ENCODE measurements at regions not wholly inside any gene's neighbourhood (a gene's known extent, or its start where the extent isn't known, plus 50 kb on each side); places are given as distances from the start of the nearest gene placed in this dataset.

- Histone ChIP-seq H3K27me3 (no peaks in the 10 kb centered on the region), H3K27ac (no peak overlapping the region), H3K9me3 (no peaks in the 10 kb centered on the region), H3K36me3 (no peaks in the 10 kb centered on the region), H3K4me1 (no peaks in the 10 kb centered on the region), H3K4me3 (replicated peaks in 1 of 3) (no peak overlapping the region)
- no peak for TF ChIP-seq POLR2A (IDR thresholded peaks at IDR 0.05)
- no peak for TF ChIP-seq CTCF (IDR thresholded peaks at IDR 0.05)
- DNase-seq, result no peak
- intact Hi-C loops (cut with DNase I), result no loop called here
- 0 to 48% methylated on average over 1 of the region's 1 CpG for WGBS, 2 donors
These were observed 933.1 kb upstream of the LRRN3 start for GRCh38 chr7:110157631-110158362.

DNA sequence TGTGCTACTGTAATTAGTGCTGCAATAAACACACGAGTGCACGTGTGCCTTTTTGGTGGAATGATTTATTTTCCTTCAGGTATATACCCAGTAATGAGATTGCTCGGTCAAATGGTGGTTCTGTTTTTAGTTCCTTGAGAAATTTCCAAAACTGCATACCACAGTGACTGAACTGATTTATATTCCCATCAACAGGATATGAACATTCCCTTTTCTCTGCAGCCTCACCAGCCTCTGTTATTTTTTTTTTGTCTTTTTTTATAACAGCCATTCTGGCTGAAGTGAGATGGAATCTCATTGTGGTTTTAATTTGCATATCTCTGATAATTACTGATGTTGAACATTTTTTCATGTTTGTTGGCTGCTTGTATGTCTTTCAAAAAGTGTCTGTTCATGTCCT is 922.9 kb upstream of the LRRN3 start:
- H3K27me3 ChIP-seq, result no peaks in the 10 kb centered on the region
- TF ChIP-seq CTCF (IDR thresholded peaks at IDR 0.05) (no peak), POLR2A (IDR thresholded peaks at IDR 0.05) (no peak)
- no peak overlapping the region for H3K4me3 ChIP-seq (replicated peaks in 1 of 3)
- no peak overlapping the region for H3K27ac ChIP-seq
- WGBS, 2 donors, result 86 to 87% methylated on average over 3 of the region's 3 CpGs
- DNase-seq, result no peak
- H3K4me1 ChIP-seq, result no peaks in the 10 kb centered on the region
- H3K36me3 ChIP-seq, result no peaks in the 10 kb centered on the region
- H3K9me3 ChIP-seq, result no peaks in the 10 kb centered on the region
- intact Hi-C loops (cut with DNase I), result no loop called here

DNA sequence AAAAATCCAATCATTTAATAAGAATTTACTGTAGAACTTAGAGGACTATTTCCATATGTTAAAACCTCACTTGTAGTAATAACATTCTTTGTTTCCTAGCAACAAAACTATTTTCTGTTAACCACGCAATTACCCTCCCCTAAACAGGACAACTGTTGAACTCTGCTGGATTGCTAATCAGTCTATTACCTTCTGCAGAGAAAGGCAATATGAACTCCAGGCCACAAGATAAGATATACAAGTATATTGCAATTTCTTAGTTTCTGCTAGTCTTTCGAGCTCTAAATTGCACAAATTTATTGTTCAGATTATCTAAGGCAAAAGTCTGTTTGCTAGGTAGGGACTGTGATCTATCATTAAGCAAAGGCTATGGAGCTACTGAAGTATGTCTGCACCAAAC is 920.1 kb upstream of the LRRN3 start:
- Histone ChIP-seq H3K36me3 (no peaks in the 10 kb centered on the region), H3K27ac (no peak overlapping the region), H3K4me1 (no peaks in the 10 kb centered on the region), H3K27me3 (no peaks in the 10 kb centered on the region), H3K4me3 (replicated peaks in 1 of 3) (no peak overlapping the region), H3K9me3 (no peaks in the 10 kb centered on the region)
- DNase-seq, result no peak
- TF ChIP-seq POLR2A (IDR thresholded peaks at IDR 0.05) (no peak), CTCF (IDR thresholded peaks at IDR 0.05) (no peak)
- WGBS, 2 donors, result 79 to 86% methylated on average over 2 of the region's 2 CpGs
- intact Hi-C loops (cut with DNase I), result no loop called here

- DNase-seq, result no peak
- intact Hi-C loops (cut with DNase I), result no loop called here
- TF ChIP-seq POLR2A (IDR thresholded peaks at IDR 0.05), result no peak
- no peak for TF ChIP-seq CTCF (IDR thresholded peaks at IDR 0.05)
- Histone ChIP-seq H3K4me1 (no peaks in the 10 kb centered on the region), H3K4me3 (replicated peaks in 1 of 3) (no peak overlapping the region), H3K27ac (no peak overlapping the region), H3K36me3 (no peaks in the 10 kb centered on the region), H3K27me3 (no peaks in the 10 kb centered on the region), H3K9me3 (no peaks in the 10 kb centered on the region)
- 83 to 86% methylated on average over 5 of the region's 5 CpGs for WGBS, 2 donors
These were observed 913.5 kb upstream of the LRRN3 start for GRCh38 chr7:110177463-110177862.

DNA sequence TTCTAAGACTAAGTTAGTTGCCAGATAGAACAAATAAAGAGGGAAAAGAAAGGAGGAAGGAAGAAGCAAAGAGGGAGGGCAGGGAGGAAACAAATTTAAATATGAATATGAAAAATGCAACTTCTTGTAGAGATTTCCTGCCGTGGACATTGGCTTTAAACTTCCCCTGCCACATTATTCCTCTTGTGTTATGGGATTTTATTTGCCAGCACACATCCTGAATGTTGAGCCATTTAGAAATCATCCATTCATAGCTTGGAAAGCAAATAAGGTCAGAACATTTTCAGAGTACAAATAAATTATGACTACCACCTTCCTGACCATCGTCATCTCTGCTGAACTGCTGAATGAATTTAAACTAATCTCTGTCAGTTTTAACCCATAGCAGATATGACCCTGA is 911.9 kb upstream of the LRRN3 start:
- no peaks in the 10 kb centered on the region for H3K9me3 ChIP-seq
- intact Hi-C loops (cut with DNase I), result no loop called here
- no peaks in the 10 kb centered on the region for H3K27me3 ChIP-seq
- H3K36me3 ChIP-seq, result no peaks in the 10 kb centered on the region
- no peak overlapping the region for H3K4me3 ChIP-seq (replicated peaks in 1 of 3)
- H3K4me1 ChIP-seq, result no peaks in the 10 kb centered on the region
- WGBS, 2 donors, result 42 to 55% methylated on average over 2 of the region's 2 CpGs
- H3K27ac ChIP-seq, result no peak overlapping the region
- DNase-seq, result no peak
- no peak for TF ChIP-seq POLR2A (IDR thresholded peaks at IDR 0.05)
- TF ChIP-seq CTCF (IDR thresholded peaks at IDR 0.05), result no peak

All from thyroid gland (tissue), 4 donors.